ENCODE measurements at regions not wholly inside any gene's neighbourhood (a gene's known extent, or its start where the extent isn't known, plus 50 kb on each side); places are given as distances from the start of the nearest gene placed in this dataset.
"Not testable (repeated sequence)": the region's sequence is repeated elsewhere in the genome, so short reads cannot be mapped to it uniquely, and the experiment has no call there.

- no peak for DNase-seq (ENCODE audit: low spot score)
Observed at GRCh38 chr2:240255811-240256703, 115.6 kb upstream of the OTOS start.

- DNase-seq (ENCODE audit: low spot score) = no peak
Observed at GRCh38 chr2:240256704-240257637, 116.5 kb upstream of the OTOS start.

- no peak for DNase-seq (ENCODE audit: low spot score)
Observed at GRCh38 chr2:240257940-240258580, 117.6 kb upstream of the OTOS start.

GRCh38 chr2:240258685-240259084 lies 118.2 kb upstream of the OTOS start:
- no peak for DNase-seq (ENCODE audit: low spot score)

- no peak for DNase-seq (ENCODE audit: low spot score)
Observed at GRCh38 chr2:240259201-240259923, 118.9 kb upstream of the OTOS start.

- no peak for DNase-seq (ENCODE audit: low spot score)
Observed at GRCh38 chr2:240259924-240260529, 119.6 kb upstream of the OTOS start.

- no peak for DNase-seq (ENCODE audit: low spot score)
Observed at GRCh38 chr2:240260664-240261063, 120.2 kb upstream of the OTOS start.

GRCh38 chr2:240262578-240262977 lies 122.1 kb upstream of the OTOS start:
- DNase-seq (ENCODE audit: low spot score) = not testable (repeated sequence)

GRCh38 chr2:240269380-240269779 lies 128.9 kb upstream of the OTOS start:
- no peak for DNase-seq (ENCODE audit: low spot score)

- DNase-seq (ENCODE audit: low spot score) = no peak
Observed at GRCh38 chr2:240269886-240270285, 129.4 kb upstream of the OTOS start.

GRCh38 chr2:240271716-240272341 lies 131.4 kb upstream of the OTOS start:
- no peak for DNase-seq (ENCODE audit: low spot score)

GRCh38 chr2:240275386-240275785 lies 134.9 kb upstream of the OTOS start:
- no peak for DNase-seq (ENCODE audit: low spot score)

GRCh38 chr2:240277073-240277806 lies 136.8 kb upstream of the OTOS start:
- DNase-seq (ENCODE audit: low spot score) = no peak

GRCh38 chr2:240277807-240278522 lies 137.5 kb upstream of the OTOS start:
- DNase-seq (ENCODE audit: low spot score) = no peak

- DNase-seq (ENCODE audit: low spot score) = peak; percentile 4
Observed at GRCh38 chr2:240278661-240279060, 138.2 kb upstream of the OTOS start.

GRCh38 chr2:240280621-240281020 lies 140.2 kb upstream of the OTOS start:
- DNase-seq (ENCODE audit: low spot score) = no peak

GRCh38 chr2:240284503-240285259 lies 144.2 kb upstream of the OTOS start:
- DNase-seq (ENCODE audit: low spot score) = no peak

GRCh38 chr2:240285725-240286124 lies 145.3 kb upstream of the OTOS start:
- no peak for DNase-seq (ENCODE audit: low spot score)

- DNase-seq (ENCODE audit: low spot score) = no peak
Observed at GRCh38 chr2:240286596-240286995, 146.1 kb upstream of the OTOS start.
